ENCODE measurements at regions not wholly inside any gene's neighbourhood (a gene's known extent, or its start where the extent isn't known, plus 50 kb on each side); places are given as distances from the start of the nearest gene placed in this dataset.

DNA sequence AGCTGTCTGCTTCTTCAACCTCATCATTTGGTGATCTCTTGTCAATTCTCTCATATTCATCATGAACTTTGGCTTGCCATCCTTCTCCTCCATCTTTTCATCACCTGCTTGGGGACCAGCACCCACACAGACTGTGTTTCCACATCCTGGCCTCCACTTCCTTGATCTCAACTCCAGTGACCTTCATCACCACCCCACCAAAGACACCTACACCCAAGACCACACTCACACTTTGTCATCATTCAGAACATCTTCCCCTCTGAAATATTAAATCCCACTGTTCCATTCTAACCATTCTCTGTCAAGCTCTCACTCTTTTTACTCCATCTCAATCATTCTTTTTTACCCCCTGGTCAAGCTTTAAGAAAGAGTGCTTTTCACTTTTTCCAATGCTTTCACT, 115.5 kb upstream of the VAV3 start:
- H3K27me3 ChIP-seq (ENCODE audit: control insufficient read depth, insufficient read depth, low read length) = no peaks in the 10 kb centered on the region
- H3K9me1 ChIP-seq (ENCODE audit: insufficient read depth, low read length) = no peaks in the 10 kb centered on the region
- no peak overlapping the region for H4K91ac ChIP-seq (ENCODE audit: insufficient read depth, low read depth, low read length)
- H4K5ac ChIP-seq (ENCODE audit: low read depth, low read length) = no peak overlapping the region
- no peak overlapping the region for H4K8ac ChIP-seq (ENCODE audit: low read depth in 2 of 2, low read length in 2 of 2)
- no peaks in the 10 kb centered on the region for H4K20me1 ChIP-seq (ENCODE audit: insufficient read depth, low read length)
- dilution Hi-C loops (cut with HindIII; ENCODE audit: low sequenced_read_pairs, unreplicated experiment) = no loop called here
- H3K18ac ChIP-seq (ENCODE audit: low read depth, low read length) = no peak overlapping the region
- POLR2A ChIA-PET (ENCODE audit: unreplicated experiment) = no interaction called here
- DNase-seq (no peak), ATAC-seq (ENCODE audit: low read depth) (no peak)
- no peak overlapping the region for H2BK120ac ChIP-seq (ENCODE audit: low read depth, low read length)
- intact Hi-C loops (cut with micrococcal nuclease) = no loop called here
- no peaks in the 10 kb centered on the region for H3K36me3 ChIP-seq (ENCODE audit: control insufficient read depth, insufficient read depth, low read length)
- no peak overlapping the region for H2BK5ac ChIP-seq (ENCODE audit: low read depth, low read length, poor library complexity, severe bottlenecking)
- H3K4me1 ChIP-seq (ENCODE audit: control insufficient read depth, insufficient read depth, low read length) = no peaks in the 10 kb centered on the region
- no peak overlapping the region for H3K9ac ChIP-seq (ENCODE audit: low read depth, low read length)
- H3K4me2 ChIP-seq (ENCODE audit: low read depth, low read length) = no peak overlapping the region
- H3K9me3 ChIP-seq (ENCODE audit: control insufficient read depth, insufficient read depth, low read length) = no peaks in the 10 kb centered on the region
- H2AFZ ChIP-seq (replicated peaks; ENCODE audit: low read length, poor library complexity) = no peak overlapping the region
- BruUV-seq (replicated peaks) = no TSS peak
- no peak overlapping the region for H3K4me3 ChIP-seq (ENCODE audit: insufficient read depth, low read depth, low read length)
- no peak overlapping the region for H3K14ac ChIP-seq (replicated peaks; ENCODE audit: low read depth, low read length)
- TF ChIP-seq ELK1 (IDR thresholded peaks at IDR 0.05; ENCODE audit: borderline replicate concordance, low read depth, low read length) = no peak
- no peak for TF ChIP-seq CHD1 (IDR thresholded peaks at IDR 0.05; ENCODE audit: low read depth, low read length)
- no peak for TF ChIP-seq RCOR1 (IDR thresholded peaks at IDR 0.05; ENCODE audit: insufficient replicate concordance, low read length)
- no peak overlapping the region for H3K4ac ChIP-seq (ENCODE audit: low read depth, low read length)
- H2BK15ac ChIP-seq (ENCODE audit: low read depth, low read length) = no peak overlapping the region
- in situ Hi-C loops (cut with MboI; ENCODE audit: low sequenced_read_pairs) = no loop called here
- no peak overlapping the region for H2AK9ac ChIP-seq (replicated peaks; ENCODE audit: low read depth, low read length, poor library complexity)
- no peak overlapping the region for H3K23ac ChIP-seq (ENCODE audit: low read depth, low read length)
- no peak overlapping the region for H3K27ac ChIP-seq (ENCODE audit: insufficient read depth, low read length)
- CTCF ChIA-PET = no interaction called here
- H3K56ac ChIP-seq (ENCODE audit: extremely low read depth, insufficient read depth, low read length) = no peak overlapping the region
- no peaks in the 10 kb centered on the region for H3K79me1 ChIP-seq (ENCODE audit: low read depth in 1 of 2, low read length in 2 of 2)
- no peak overlapping the region for H2BK20ac ChIP-seq (ENCODE audit: low read depth, low read length)
- no peak overlapping the region for H2AK5ac ChIP-seq (ENCODE audit: low read depth, low read length)
